ENCODE measurements at regions not wholly inside any gene's neighbourhood (a gene's known extent, or its start where the extent isn't known, plus 50 kb on each side); places are given as distances from the start of the nearest gene placed in this dataset.

DNA sequence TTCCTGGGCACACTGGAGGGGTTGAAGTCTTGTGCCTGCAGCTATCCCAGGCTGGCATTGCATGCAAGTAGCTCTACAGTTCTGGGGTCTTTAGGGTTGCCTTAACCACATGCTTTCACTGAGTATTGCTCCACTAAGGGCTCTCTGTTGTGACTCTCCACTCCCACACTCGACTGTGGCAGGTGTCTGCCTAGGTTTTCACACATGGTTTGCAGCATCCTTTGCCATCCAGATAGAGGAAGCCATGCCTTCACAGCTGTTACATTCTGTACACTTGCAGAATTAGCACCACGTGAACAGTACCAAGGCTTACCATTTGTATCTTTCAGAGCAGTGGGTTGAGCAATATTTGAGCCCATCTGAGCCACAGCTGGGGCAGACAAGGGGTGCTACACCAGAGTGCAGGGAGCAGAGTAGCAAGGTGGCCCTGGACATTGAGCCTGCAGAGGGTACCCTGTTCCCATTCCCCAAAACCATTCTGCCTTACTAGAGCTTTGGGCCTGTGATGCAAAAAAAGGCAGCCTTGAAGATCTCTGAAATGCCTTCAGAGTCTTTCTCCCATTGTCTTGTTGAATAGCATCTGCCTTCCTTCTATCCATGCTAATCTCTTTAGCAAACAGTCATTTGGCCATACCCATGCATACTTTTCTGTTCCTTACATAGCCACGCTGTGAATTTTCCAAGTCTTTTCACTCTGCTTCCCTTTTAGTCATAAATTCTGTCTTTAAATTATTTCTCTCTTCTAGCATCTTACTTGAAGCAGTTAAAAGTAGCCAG, 95.2 kb upstream of the PLCL2 start:
- ATAC-seq (no peak), DNase-seq (ENCODE audit: low read depth, low spot score) (no peak), FAIRE-seq (no peak)
- RAD21 ChIA-PET (ENCODE audit: unreplicated experiment) = no interaction called here
- no peak overlapping the region for H2AFZ ChIP-seq (ENCODE audit: control insufficient read depth, low read depth, low read length)
- POLR2A ChIA-PET = no interaction called here
- no peaks in the 10 kb centered on the region for H3K9me3 ChIP-seq (replicated peaks; ENCODE audit: control insufficient read depth, insufficient read depth, low read length)
- CTCF ChIA-PET = interaction anchor here (0.6 to 1.4 kb wide), 3 partner anchors 15 to 406 kb away, joined by 3 to 5 read pairs (median 3); no protein-coding TSS in a partner anchor
- H4K20me1 ChIP-seq (ENCODE audit: control insufficient read depth, insufficient read depth) = no peaks in the 10 kb centered on the region
- H3K36me3 ChIP-seq (ENCODE audit: control insufficient read depth in 2 of 2, insufficient read depth in 2 of 2, low read length in 1 of 2) = no peaks in the 10 kb centered on the region
- TF ChIP-seq, protein P1, sequence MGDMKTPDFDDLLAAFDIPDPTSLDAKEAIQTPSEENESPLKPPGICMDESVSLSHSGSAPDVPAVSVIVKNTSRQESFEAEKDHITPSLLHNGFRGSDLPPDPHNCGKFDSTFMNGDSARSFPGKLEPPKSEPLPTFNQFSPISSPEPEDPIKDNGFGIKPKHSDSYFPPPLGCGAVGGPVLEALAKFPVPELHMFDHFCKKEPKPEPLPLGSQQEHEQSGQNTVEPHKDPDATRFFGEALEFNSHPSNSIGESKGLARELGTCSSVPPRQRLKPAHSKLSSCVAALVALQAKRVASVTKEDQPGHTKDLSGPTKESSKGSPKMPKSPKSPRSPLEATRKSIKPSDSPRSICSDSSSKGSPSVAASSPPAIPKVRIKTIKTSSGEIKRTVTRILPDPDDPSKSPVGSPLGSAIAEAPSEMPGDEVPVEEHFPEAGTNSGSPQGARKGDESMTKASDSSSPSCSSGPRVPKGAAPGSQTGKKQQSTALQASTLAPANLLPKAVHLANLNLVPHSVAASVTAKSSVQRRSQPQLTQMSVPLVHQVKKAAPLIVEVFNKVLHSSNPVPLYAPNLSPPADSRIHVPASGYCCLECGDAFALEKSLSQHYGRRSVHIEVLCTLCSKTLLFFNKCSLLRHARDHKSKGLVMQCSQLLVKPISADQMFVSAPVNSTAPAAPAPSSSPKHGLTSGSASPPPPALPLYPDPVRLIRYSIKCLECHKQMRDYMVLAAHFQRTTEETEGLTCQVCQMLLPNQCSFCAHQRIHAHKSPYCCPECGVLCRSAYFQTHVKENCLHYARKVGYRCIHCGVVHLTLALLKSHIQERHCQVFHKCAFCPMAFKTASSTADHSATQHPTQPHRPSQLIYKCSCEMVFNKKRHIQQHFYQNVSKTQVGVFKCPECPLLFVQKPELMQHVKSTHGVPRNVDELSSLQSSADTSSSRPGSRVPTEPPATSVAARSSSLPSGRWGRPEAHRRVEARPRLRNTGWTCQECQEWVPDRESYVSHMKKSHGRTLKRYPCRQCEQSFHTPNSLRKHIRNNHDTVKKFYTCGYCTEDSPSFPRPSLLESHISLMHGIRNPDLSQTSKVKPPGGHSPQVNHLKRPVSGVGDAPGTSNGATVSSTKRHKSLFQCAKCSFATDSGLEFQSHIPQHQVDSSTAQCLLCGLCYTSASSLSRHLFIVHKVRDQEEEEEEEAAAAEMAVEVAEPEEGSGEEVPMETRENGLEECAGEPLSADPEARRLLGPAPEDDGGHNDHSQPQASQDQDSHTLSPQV (IDR thresholded peaks at IDR 0.05) = no peak
- TF ChIP-seq RB1 (IDR thresholded peaks at IDR 0.05; ENCODE audit: borderline replicate concordance) (no peak), BHLHE40 (IDR thresholded peaks at IDR 0.05; ENCODE audit: borderline replicate concordance in 1 of 2, low read depth in 2 of 2, low read length in 1 of 2) (no peak), YBX1 (IDR thresholded peaks at IDR 0.05) (no peak), ZBTB4 (CRISPR knock-in tag; IDR thresholded peaks at IDR 0.05) (no peak)
- TF ChIP-seq, protein P2, sequence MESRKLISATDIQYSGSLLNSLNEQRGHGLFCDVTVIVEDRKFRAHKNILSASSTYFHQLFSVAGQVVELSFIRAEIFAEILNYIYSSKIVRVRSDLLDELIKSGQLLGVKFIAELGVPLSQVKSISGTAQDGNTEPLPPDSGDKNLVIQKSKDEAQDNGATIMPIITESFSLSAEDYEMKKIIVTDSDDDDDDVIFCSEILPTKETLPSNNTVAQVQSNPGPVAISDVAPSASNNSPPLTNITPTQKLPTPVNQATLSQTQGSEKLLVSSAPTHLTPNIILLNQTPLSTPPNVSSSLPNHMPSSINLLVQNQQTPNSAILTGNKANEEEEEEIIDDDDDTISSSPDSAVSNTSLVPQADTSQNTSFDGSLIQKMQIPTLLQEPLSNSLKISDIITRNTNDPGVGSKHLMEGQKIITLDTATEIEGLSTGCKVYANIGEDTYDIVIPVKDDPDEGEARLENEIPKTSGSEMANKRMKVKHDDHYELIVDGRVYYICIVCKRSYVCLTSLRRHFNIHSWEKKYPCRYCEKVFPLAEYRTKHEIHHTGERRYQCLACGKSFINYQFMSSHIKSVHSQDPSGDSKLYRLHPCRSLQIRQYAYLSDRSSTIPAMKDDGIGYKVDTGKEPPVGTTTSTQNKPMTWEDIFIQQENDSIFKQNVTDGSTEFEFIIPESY (IDR thresholded peaks at IDR 0.05) = no peak
- SMC1A ChIA-PET (ENCODE audit: uncharacterized antibody, unreplicated experiment) = interaction anchor here (0.6 to 0.8 kb wide), 3 partner anchors 84 to 248 kb away, joined by 3 to 5 read pairs (median 3); no protein-coding TSS in a partner anchor
- H3K79me2 ChIP-seq (ENCODE audit: control insufficient read depth, insufficient read depth, low read length) = no peaks in the 10 kb centered on the region
- no peaks in the 10 kb centered on the region for H3K27me3 ChIP-seq (replicated peaks in 1 of 2; ENCODE audit: control insufficient read depth in 2 of 2, insufficient read depth in 2 of 2, low read length in 1 of 2)
- H3K9ac ChIP-seq (ENCODE audit: control insufficient read depth, insufficient read depth, low read length) = no peak overlapping the region
- intact Hi-C loops (cut with micrococcal nuclease; ENCODE audit: unreplicated experiment) = no loop called here
- no peak overlapping the region for H3K4me3 ChIP-seq
- no TSS peak for BruUV-seq (replicated peaks)
- no peak overlapping the region for H3K4me2 ChIP-seq (ENCODE audit: control insufficient read depth, insufficient read depth)
- H3K27ac ChIP-seq (ENCODE audit: control insufficient read depth, insufficient read depth) = no peak overlapping the region
- WGBS (ENCODE audit: insufficient coverage, insufficient replicate concordance, low lambda C conversion rate, missing lambda C conversion rate) = 1% methylated on average over 3 of the region's 3 CpGs
- in situ Hi-C loops (cut with MboI) = no loop called here
- no peaks in the 10 kb centered on the region for H3K4me1 ChIP-seq (ENCODE audit: control insufficient read depth, insufficient read depth, low read length)
